Neural cell (in vitro differentiated cells): ENCODE measurements at regions not wholly inside any gene's neighbourhood (a gene's known extent, or its start where the extent isn't known, plus 50 kb on each side); places are given as distances from the start of the nearest gene placed in this dataset.

Source experiments
- H2AFZ ChIP-seq: fragments of 200-600, 300-800 bp; sonication (generic), shearing (Covaris generic); 2 replicates; pipeline ENCODE4 v1.6.0; 2014; ENCODE audit warnings: low read depth, mild to moderate bottlenecking, antibody characterized with exemption, low read length, moderate library complexity
- H3F3A ChIP-seq: fragments of 200-600 bp; shearing (Covaris generic); 2 replicates; pipeline ENCODE4 v1.6.1; 2016; ENCODE audit warnings: mild to moderate bottlenecking, moderate library complexity, mixed read lengths, antibody characterized with exemption, low read length; ENCODE audit not compliant: insufficient read depth, poor library complexity, severe bottlenecking
- H3K27ac ChIP-seq: fragments of 200-600, 300-800 bp; sonication (generic), shearing (Covaris generic); 2 replicates; pipeline ENCODE4 v1.5.1; 2014; ENCODE audit warnings: mild to moderate bottlenecking, low read length, moderate library complexity
- H3K27me3 ChIP-seq: fragments of 300-800, 200-600 bp; sonication (generic), shearing (Covaris generic); 2 replicates; pipeline ENCODE4 v1.6.0; 2014; ENCODE audit warnings: mild to moderate bottlenecking, low read depth, low read length, moderate library complexity; ENCODE audit not compliant: insufficient read depth
- H3K36me3 ChIP-seq: fragments of 300-800, 200-600 bp; sonication (generic), shearing (Covaris generic); 2 replicates; pipeline ENCODE4 v1.5.1; 2014; ENCODE audit warnings: mild to moderate bottlenecking, antibody characterized with exemption, low read length, moderate library complexity; ENCODE audit not compliant: insufficient read depth
- H3K4me2 ChIP-seq: fragments of 300-800, 200-600 bp; sonication (generic), shearing (Covaris generic); 2 replicates; pipeline ENCODE4 v1.6.0; 2014; ENCODE audit warnings: mild to moderate bottlenecking, low read length
- H3K4me3 ChIP-seq: fragments of 300-800, 200-600 bp; sonication (generic), shearing (Covaris generic); 2 replicates; pipeline ENCODE4 v1.5.1; 2014; ENCODE audit warnings: mild to moderate bottlenecking, low read length, moderate library complexity
- H3K79me2 ChIP-seq: fragments of 200-600 bp; shearing (Covaris generic); replicated peaks from 2 replicates; pipeline ENCODE4 v1.6.0; 2014; ENCODE audit warnings: mild to moderate bottlenecking, low read length, moderate library complexity; ENCODE audit not compliant: insufficient read depth
- H3K9ac ChIP-seq: fragments of 300-800, 200-600 bp; sonication (generic), shearing (Covaris generic); 2 replicates; pipeline ENCODE4 v1.6.1; 2016; ENCODE audit warnings: mild to moderate bottlenecking, low read length, mixed read lengths
- H3K9me2 ChIP-seq: fragments of 200-600 bp; shearing (Covaris generic); 2 replicates; pipeline ENCODE4 v1.6.1; 2016; ENCODE audit warnings: mild to moderate bottlenecking, low read length, mixed read lengths; ENCODE audit not compliant: insufficient read depth
- H3K9me3 ChIP-seq: fragments of 200-600, 300-800 bp; sonication (generic), shearing (Covaris generic); 2 replicates; pipeline ENCODE4 v1.6.1; 2016; ENCODE audit warnings: mild to moderate bottlenecking, mixed run types, low read length, moderate library complexity, mixed read lengths
- H4K20me1 ChIP-seq: fragments of 200-600 bp; shearing (Covaris generic); 2 replicates; pipeline ENCODE4 v1.6.1; 2016; ENCODE audit warnings: mild to moderate bottlenecking, mixed run types; ENCODE audit not compliant: insufficient read depth
- CTCF ChIP-seq: fragments of 450-650 bp; IDR thresholded peaks from 2 replicates; pipeline ENCODE4 v1.5.1; 2014; ENCODE audit warnings: antibody characterized with exemption, mild to moderate bottlenecking, moderate library complexity; ENCODE audit not compliant: poor library complexity, severe bottlenecking
- EP300 ChIP-seq: fragments of 450-650 bp; conservative IDR thresholded peaks from 2 replicates; pipeline ENCODE4 v1.6.1; 2014; ENCODE audit warnings: antibody characterized with exemption, mild to moderate bottlenecking, moderate library complexity; ENCODE audit not compliant: poor library complexity, severe bottlenecking
- EZH2 ChIP-seq: fragments of 200-600, 300-800 bp; shearing (Covaris generic), sonication (generic); IDR thresholded peaks from 2 replicates; pipeline ENCODE4 v1.6.1; 2014; ENCODE audit warnings: antibody characterized with exemption, low read length, borderline replicate concordance, mild to moderate bottlenecking; ENCODE audit not compliant: insufficient read depth, poor library complexity, severe bottlenecking
- MXI1 ChIP-seq: fragments of 450-650 bp; conservative IDR thresholded peaks from 2 replicates; pipeline ENCODE4 v1.6.1; 2014; ENCODE audit warnings: antibody characterized with exemption, mild to moderate bottlenecking; ENCODE audit not compliant: poor library complexity, severe bottlenecking
- POLR2AphosphoS5 ChIP-seq: IDR thresholded peaks from 2 replicates; pipeline ENCODE4 v1.6.1; 2012
- RAD21 ChIP-seq: fragments of 450-650 bp; conservative IDR thresholded peaks from 2 replicates; pipeline ENCODE4 v1.6.1; 2014; ENCODE audit warnings: antibody characterized with exemption, mild to moderate bottlenecking, moderate library complexity
- REST ChIP-seq: IDR thresholded peaks from 2 replicates; pipeline ENCODE4 v1.6.1; 2012; ENCODE audit warnings: borderline replicate concordance
- SMC3 ChIP-seq: fragments of 450-650 bp; conservative IDR thresholded peaks from 2 replicates; pipeline ENCODE4 v1.6.1; 2014; ENCODE audit warnings: antibody characterized with exemption, mild to moderate bottlenecking, moderate library complexity; ENCODE audit not compliant: poor library complexity
- TAF1 ChIP-seq: IDR thresholded peaks from 2 replicates; pipeline ENCODE4 v1.6.1; 2012; ENCODE audit warnings: low read depth

- H3K9ac ChIP-seq, result peak overlapping the region; percentile 15
- peak overlapping the region; percentile 34 for H3K27ac ChIP-seq
- peak; percentile 18 for TF ChIP-seq SMC3
- TF ChIP-seq RAD21, result no peak
- peak overlapping the region; percentile 28 for H3K4me2 ChIP-seq
- H3K4me3 ChIP-seq, result peak overlapping the region; percentile 36
- peaks cover 4% of the 10 kb centered on the region for H3F3A ChIP-seq
- no peaks in the 10 kb centered on the region for H3K9me2 ChIP-seq
- H3K36me3 ChIP-seq, result no peaks in the 10 kb centered on the region
- no peaks in the 10 kb centered on the region for H3K27me3 ChIP-seq
- H3K9me3 ChIP-seq, result no peaks in the 10 kb centered on the region
- H3K79me2 ChIP-seq, result no peaks in the 10 kb centered on the region
- no peaks in the 10 kb centered on the region for H4K20me1 ChIP-seq
- H2AFZ ChIP-seq, result no peak overlapping the region
These were observed 363.7 kb downstream of the CSNK1G3 start for GRCh38 chr5:123875561-123876275.

GRCh38 chr5:123874600-123875201, 362.7 kb downstream of the CSNK1G3 start:
- TF ChIP-seq POLR2AphosphoS5, result no peak
- no peaks in the 10 kb centered on the region for H4K20me1 ChIP-seq
- H3K27ac ChIP-seq, result peak overlapping the region; percentile 34
- no peaks in the 10 kb centered on the region for H3K27me3 ChIP-seq
- H3K79me2 ChIP-seq, result no peaks in the 10 kb centered on the region
- no peaks in the 10 kb centered on the region for H3K36me3 ChIP-seq
- H3K9ac ChIP-seq, result peak overlapping the region; percentile 15
- H3K9me2 ChIP-seq, result no peaks in the 10 kb centered on the region
- peak overlapping the region; percentile 36 for H3K4me3 ChIP-seq
- H2AFZ ChIP-seq, result no peak overlapping the region
- H3K4me2 ChIP-seq, result peak overlapping the region; percentile 28
- H3K9me3 ChIP-seq, result no peaks in the 10 kb centered on the region
- peaks cover 4% of the 10 kb centered on the region for H3F3A ChIP-seq

- Histone ChIP-seq H3K27ac (no peak overlapping the region), H3K4me3 (no peak overlapping the region), H2AFZ (no peak overlapping the region), H3K9ac (no peak overlapping the region), H3K4me2 (no peak overlapping the region), H3K79me2 (no peaks in the 10 kb centered on the region), H3K27me3 (no peaks in the 10 kb centered on the region), H3K9me3 (no peaks in the 10 kb centered on the region), H3F3A (peaks cover 4% of the 10 kb centered on the region), H3K36me3 (no peaks in the 10 kb centered on the region), H4K20me1 (no peaks in the 10 kb centered on the region), H3K9me2 (no peaks in the 10 kb centered on the region)
- no peak for TF ChIP-seq SMC3
- TF ChIP-seq RAD21, result no peak
- TF ChIP-seq POLR2AphosphoS5, result no peak
- TF ChIP-seq TAF1, result no peak
- no peak for TF ChIP-seq MXI1
- no peak for TF ChIP-seq EP300
- no peak for TF ChIP-seq EZH2
- TF ChIP-seq CTCF, result no peak
- TF ChIP-seq REST, result no peak
These were observed 361.9 kb downstream of the CSNK1G3 start for GRCh38 chr5:123873846-123874245.
